ENCODE measurements at regions not wholly inside any gene's neighbourhood (a gene's known extent, or its start where the extent isn't known, plus 50 kb on each side); places are given as distances from the start of the nearest gene placed in this dataset.

DNA sequence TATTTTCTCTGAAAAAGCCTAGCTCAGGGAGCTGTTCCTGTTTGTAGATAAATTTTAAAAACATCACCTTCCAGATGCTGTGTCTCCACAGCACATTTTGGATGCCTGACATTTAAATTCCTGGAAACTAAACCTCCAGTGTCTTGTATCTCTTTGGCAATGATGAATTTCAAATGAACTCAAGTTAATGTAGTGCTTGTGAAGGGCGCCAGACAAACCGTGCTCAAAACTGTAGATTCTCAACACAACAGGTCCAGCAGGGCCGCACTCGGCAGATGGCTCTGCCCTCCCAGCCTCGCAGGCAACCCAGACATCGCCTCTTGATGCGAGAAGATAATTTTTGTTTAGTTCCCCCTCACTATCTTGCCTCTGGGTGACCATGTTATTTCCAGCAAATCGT, 432.9 kb downstream of the VRK1 start:
- no peak for DNase-seq (ENCODE audit: low read depth)
- TF ChIP-seq, protein P1, sequence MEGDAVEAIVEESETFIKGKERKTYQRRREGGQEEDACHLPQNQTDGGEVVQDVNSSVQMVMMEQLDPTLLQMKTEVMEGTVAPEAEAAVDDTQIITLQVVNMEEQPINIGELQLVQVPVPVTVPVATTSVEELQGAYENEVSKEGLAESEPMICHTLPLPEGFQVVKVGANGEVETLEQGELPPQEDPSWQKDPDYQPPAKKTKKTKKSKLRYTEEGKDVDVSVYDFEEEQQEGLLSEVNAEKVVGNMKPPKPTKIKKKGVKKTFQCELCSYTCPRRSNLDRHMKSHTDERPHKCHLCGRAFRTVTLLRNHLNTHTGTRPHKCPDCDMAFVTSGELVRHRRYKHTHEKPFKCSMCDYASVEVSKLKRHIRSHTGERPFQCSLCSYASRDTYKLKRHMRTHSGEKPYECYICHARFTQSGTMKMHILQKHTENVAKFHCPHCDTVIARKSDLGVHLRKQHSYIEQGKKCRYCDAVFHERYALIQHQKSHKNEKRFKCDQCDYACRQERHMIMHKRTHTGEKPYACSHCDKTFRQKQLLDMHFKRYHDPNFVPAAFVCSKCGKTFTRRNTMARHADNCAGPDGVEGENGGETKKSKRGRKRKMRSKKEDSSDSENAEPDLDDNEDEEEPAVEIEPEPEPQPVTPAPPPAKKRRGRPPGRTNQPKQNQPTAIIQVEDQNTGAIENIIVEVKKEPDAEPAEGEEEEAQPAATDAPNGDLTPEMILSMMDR (conservative IDR thresholded peaks at IDR 0.05; ENCODE audit: control insufficient read depth, insufficient read depth, low read depth, low read length), result no peak
- H3K4me3 ChIP-seq (ENCODE audit: control insufficient read depth, low read depth, low read length), result no peak overlapping the region

DNA sequence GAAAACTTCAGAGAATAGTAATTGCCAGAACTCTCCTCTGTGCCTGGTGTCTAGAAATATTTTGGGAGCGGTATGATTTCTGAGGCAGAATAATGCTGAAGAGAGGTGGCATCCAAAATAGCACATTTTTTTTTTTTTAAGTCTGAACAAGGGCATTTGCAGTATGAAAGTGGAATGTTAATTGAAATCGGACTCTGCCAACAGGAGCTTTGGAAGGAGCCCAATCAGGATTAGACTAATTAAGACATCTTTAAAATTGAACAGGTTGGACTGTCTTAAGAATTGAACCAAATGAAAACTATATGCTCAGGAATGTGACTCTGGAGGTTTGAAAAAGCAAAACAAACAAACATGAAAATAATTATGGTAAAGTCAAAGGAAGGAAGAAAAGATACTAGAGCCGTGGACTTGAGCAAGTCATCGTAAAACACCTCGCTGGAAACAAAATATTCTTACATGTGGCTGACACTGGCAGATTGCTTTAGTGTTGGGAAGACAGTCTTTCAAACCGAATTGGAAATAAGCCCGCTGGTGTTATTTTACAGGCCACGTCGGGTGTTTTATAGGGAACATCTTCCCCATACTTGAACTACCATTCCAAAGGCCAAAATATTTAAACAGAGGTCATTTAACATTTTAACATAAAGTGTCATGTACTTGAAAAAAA, 436.3 kb downstream of the VRK1 start:
- no peak for DNase-seq (ENCODE audit: low read depth)
- TF ChIP-seq, protein P1 (conservative IDR thresholded peaks at IDR 0.05; ENCODE audit: control insufficient read depth, insufficient read depth, low read depth, low read length), result no peak
- H3K4me3 ChIP-seq (ENCODE audit: control insufficient read depth, low read depth, low read length), result no peak overlapping the region

DNA sequence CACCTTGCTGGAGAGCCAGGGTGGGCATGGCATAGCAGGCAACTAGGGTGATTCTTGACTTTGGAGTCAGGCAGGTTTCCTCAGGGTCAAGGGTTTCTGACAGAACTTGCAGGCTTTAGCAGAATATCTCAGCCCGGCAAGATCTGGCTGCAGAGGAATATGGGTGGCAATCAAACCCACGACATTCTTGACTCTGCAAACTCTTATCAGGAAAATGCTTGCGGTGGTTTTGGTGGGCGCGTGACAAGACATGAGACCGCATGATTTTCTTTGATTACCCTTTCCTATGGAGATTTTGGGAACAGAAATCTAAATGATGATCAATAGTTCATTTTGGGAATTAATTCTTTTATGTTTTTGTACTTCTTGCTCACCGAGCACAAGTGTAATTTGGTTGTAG, 449.5 kb downstream of the VRK1 start:
- no peak overlapping the region for H3K4me3 ChIP-seq (ENCODE audit: control insufficient read depth, low read depth, low read length)
- TF ChIP-seq, protein P1 (conservative IDR thresholded peaks at IDR 0.05; ENCODE audit: control insufficient read depth, insufficient read depth, low read depth, low read length), result no peak
- no peak for DNase-seq (ENCODE audit: low read depth)

DNA sequence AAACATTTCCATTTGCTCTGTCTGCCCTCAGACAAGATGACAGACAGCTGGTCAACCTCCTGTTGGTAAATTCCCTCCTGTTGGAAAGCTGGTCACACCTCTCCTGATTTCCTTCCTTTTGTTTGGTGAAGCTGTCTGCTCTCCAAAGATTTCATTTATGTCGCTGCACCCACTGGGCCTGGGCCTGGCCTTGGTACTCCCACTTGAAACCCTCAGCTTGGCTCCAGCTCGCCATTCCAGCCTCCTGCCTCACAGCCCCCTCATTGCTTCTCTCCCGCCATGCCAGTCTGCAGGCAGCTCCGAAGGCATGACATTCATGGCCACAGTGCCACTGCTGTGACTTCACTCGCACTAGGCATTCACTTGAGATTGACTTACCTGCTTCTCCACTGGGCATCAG, 451.8 kb downstream of the VRK1 start:
- TF ChIP-seq, protein P1 (conservative IDR thresholded peaks at IDR 0.05; ENCODE audit: control insufficient read depth, insufficient read depth, low read depth, low read length), result no peak
- no peak overlapping the region for H3K4me3 ChIP-seq (ENCODE audit: control insufficient read depth, low read depth, low read length)
- no peak for DNase-seq (ENCODE audit: low read depth)

DNA sequence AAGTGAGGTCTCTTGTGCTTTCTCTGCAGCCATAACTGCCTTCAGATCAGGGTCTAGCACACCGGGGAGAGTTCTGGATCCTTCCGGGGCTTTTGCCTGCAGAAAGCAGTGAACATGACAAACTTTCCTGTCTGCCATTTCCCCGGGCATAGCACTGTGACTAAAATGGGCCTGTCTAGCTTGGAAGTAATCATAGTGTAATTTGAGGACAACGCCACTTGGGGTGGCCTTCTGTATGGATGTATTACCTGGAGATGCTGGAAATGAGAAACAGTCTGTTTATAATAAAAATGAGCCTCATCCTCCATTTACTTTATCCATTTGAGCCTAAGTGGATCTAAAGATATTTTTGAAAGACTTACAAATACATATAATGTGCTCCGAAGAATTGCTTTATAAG, 453.7 kb downstream of the VRK1 start:
- DNase-seq (ENCODE audit: low read depth), result no peak
- TF ChIP-seq, protein P1 (conservative IDR thresholded peaks at IDR 0.05; ENCODE audit: control insufficient read depth, insufficient read depth, low read depth, low read length), result no peak
- H3K4me3 ChIP-seq (ENCODE audit: control insufficient read depth, low read depth, low read length), result no peak overlapping the region

DNA sequence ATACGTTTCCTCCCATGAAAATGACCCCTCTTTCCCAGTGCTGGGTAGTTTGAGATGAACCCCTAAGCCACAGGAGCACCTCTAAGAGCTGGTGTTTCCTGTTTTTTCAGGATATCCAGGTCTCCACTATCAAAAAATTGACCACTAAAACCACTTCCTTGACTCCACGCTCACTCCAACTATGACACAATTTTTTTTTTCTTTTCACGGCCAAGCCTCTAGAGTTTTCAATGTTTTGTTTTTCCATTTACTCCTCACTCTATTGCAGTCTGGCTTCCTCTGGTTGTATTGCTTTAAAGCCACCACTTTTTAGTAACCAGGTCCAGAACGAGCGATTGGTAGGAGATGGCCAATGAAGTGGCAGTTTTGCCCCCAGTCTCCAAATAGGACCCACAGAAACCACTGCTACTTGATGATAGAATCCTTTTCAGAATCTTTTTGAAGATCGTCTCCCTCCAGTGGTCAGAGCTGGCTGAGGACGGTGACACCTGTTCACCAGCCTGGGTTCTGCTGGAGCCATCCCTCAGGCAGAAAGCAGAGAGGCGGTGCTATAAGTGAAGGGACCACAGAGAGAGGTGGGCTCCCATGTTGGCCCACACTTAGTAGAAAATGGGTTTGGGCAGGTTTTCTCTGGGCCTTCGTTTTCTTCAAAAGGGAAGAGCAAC, 454.4 kb downstream of the VRK1 start:
- no peak overlapping the region for H3K4me3 ChIP-seq (ENCODE audit: control insufficient read depth, low read depth, low read length)
- TF ChIP-seq, protein P1 (conservative IDR thresholded peaks at IDR 0.05; ENCODE audit: control insufficient read depth, insufficient read depth, low read depth, low read length), result no peak
- no peak for DNase-seq (ENCODE audit: low read depth)

Data from fibroblast of mammary gland (primary cell).